SK-N-SH (cell line): ENCODE measurements at regions not wholly inside any gene's neighbourhood (a gene's known extent, or its start where the extent isn't known, plus 50 kb on each side); places are given as distances from the start of the nearest gene placed in this dataset.

Experiments used
- CTCF ChIP-seq: fragments of 200-600 bp; sonication (generic); IDR thresholded peaks from 2 replicates; pipeline ENCODE4 v1.6.1; 2017; ENCODE audit warnings: antibody characterized with exemption, mild to moderate bottlenecking, moderate library complexity
- EZH2phosphoT487 ChIP-seq: fragments of 200-600 bp; sonication (generic); IDR thresholded peaks from 2 replicates; pipeline ENCODE4 v1.6.1; 2017; ENCODE audit warnings: low read depth, mixed run types, mild to moderate bottlenecking, antibody characterized with exemption, moderate library complexity, borderline replicate concordance
- FOSL2 ChIP-seq: IDR thresholded peaks from 2 replicates; pipeline ENCODE4 v1.4.0; 2012; ENCODE audit warnings: low read depth, mild to moderate bottlenecking, moderate library complexity, borderline replicate concordance
- FOXM1 ChIP-seq: IDR thresholded peaks from 2 replicates; pipeline ENCODE4 v1.4.0; 2012; ENCODE audit warnings: low read depth, mild to moderate bottlenecking
- MAX ChIP-seq: IDR thresholded peaks from 2 replicates; pipeline ENCODE4 v1.4.0; 2012; ENCODE audit warnings: low read depth
- RCOR1 ChIP-seq: fragments of 150-350 bp; IDR thresholded peaks from 2 replicates; pipeline ENCODE4 v1.6.1; 2017; ENCODE audit warnings: antibody characterized with exemption, low read length

- TF ChIP-seq CTCF, result no peak
- TF ChIP-seq RCOR1, result no peak
- no peak for TF ChIP-seq MAX
- no peak for TF ChIP-seq FOXM1
- TF ChIP-seq EZH2phosphoT487, result no peak
- TF ChIP-seq FOSL2, result no peak
Observed at GRCh38 chr15:29540479-29540878, 270.9 kb upstream of the NSMCE3 start.
